PFSK-1 (cell line): ENCODE measurements at regions not wholly inside any gene's neighbourhood (a gene's known extent, or its start where the extent isn't known, plus 50 kb on each side); places are given as distances from the start of the nearest gene placed in this dataset.

Experiments used
- FOXP2 ChIP-seq: optimal IDR thresholded peaks from 2 replicates; pipeline ENCODE3; 2011; ENCODE audit warnings: borderline replicate concordance, control low read depth, inconsistent platforms; ENCODE audit not compliant: insufficient read depth; ENCODE audit errors: extremely low read length, extremely low read depth
- POLR2AphosphoS5 ChIP-seq: IDR thresholded peaks from 2 replicates; pipeline ENCODE4 v1.6.1; 2012; ENCODE audit warnings: low read depth, mild to moderate bottlenecking, control low read depth, low read length, moderate library complexity
- REST ChIP-seq, 2 experiments: IDR thresholded peaks; 2 replicates each; pipeline versions ENCODE4 v1.6.1 to v1.8.0; 2011 to 2012; ENCODE audit warnings: low read depth in 2 of 2, low read length in 2 of 2, control low read depth in 1 of 2, inconsistent platforms in 1 of 2, mild to moderate bottlenecking in 1 of 2, moderate library complexity in 1 of 2; ENCODE audit not compliant: insufficient read depth in 1 of 2
- SIN3A ChIP-seq: IDR thresholded peaks from 2 replicates; pipeline ENCODE4 v1.6.1; 2012; ENCODE audit warnings: mild to moderate bottlenecking, low read length, moderate library complexity, borderline replicate concordance; ENCODE audit not compliant: insufficient read depth
- TAF1 ChIP-seq: IDR thresholded peaks from 2 replicates; pipeline ENCODE4 v1.6.1; 2012; ENCODE audit warnings: low read length, control low read depth, borderline replicate concordance; ENCODE audit not compliant: insufficient read depth

GRCh38 chr18:11495441-11495840 is 114.0 kb upstream of the SLC35G4 start:
- no peak for TF ChIP-seq SIN3A
- TF ChIP-seq TAF1: no peak
- TF ChIP-seq REST (IDR thresholded peaks at IDR 0.05; ENCODE audit: insufficient read depth in 1 of 2, low read depth in 2 of 2, low read length in 2 of 2): no peak
- TF ChIP-seq FOXP2: no peak
- TF ChIP-seq POLR2AphosphoS5: no peak

- TF ChIP-seq REST (IDR thresholded peaks at IDR 0.05; ENCODE audit: insufficient read depth in 1 of 2, low read depth in 2 of 2, low read length in 2 of 2) (no peak), FOXP2 (no peak), SIN3A (no peak), TAF1 (no peak), POLR2AphosphoS5 (no peak)
Measured at GRCh38 chr18:11494107-11494506, 115.3 kb upstream of the SLC35G4 start.

- TF ChIP-seq SIN3A (no peak), TAF1 (no peak), FOXP2 (no peak), REST (IDR thresholded peaks at IDR 0.05; ENCODE audit: insufficient read depth in 1 of 2, low read depth in 2 of 2, low read length in 2 of 2) (no peak), POLR2AphosphoS5 (no peak)
Measured at GRCh38 chr18:11489266-11489899, 120.0 kb upstream of the SLC35G4 start.

GRCh38 chr18:11488175-11488574 is 121.2 kb upstream of the SLC35G4 start:
- TF ChIP-seq REST (IDR thresholded peaks at IDR 0.05; ENCODE audit: insufficient read depth in 1 of 2, low read depth in 2 of 2, low read length in 2 of 2) (no peak), POLR2AphosphoS5 (no peak), TAF1 (no peak), FOXP2 (no peak), SIN3A (no peak)

- TF ChIP-seq TAF1 (no peak), REST (IDR thresholded peaks at IDR 0.05; ENCODE audit: insufficient read depth in 1 of 2, low read depth in 2 of 2, low read length in 2 of 2) (no peak), POLR2AphosphoS5 (no peak), FOXP2 (no peak), SIN3A (no peak)
Measured at GRCh38 chr18:11487390-11487789, 122.0 kb upstream of the SLC35G4 start.
